Stimulated activated CD4-positive, alpha-beta T cell treated with anti-CD3 and anti-CD28 coated beads, TNF-alpha, amount 100 ng/mL, for 1 hour (primary cell): ENCODE measurements at regions not wholly inside any gene's neighbourhood (a gene's known extent, or its start where the extent isn't known, plus 50 kb on each side); places are given as distances from the start of the nearest gene placed in this dataset.
"Not testable (repeated sequence)": the region's sequence is repeated elsewhere in the genome, so short reads cannot be mapped to it uniquely, and the experiment has no call there.

ENCODE experiments used
- DNase-seq, 3 donors: peaks; one replicate each; pipeline ENCODE4 v3.0.0-alpha.2; 2020; ENCODE audit warnings: low read depth in 3 of 3, low spot score in 1 of 3

- DNase-seq, result not testable (repeated sequence)
Observed at GRCh38 chr16:29115802-29116141, 130.9 kb downstream of the LAT start.

GRCh38 chr16:29114989-29115801, 130.3 kb downstream of the LAT start:
- not testable (repeated sequence) for DNase-seq

- no peak for DNase-seq
Observed at GRCh38 chr16:29114574-29114973, 129.7 kb downstream of the LAT start.

GRCh38 chr16:29113446-29113845, 128.6 kb downstream of the LAT start:
- not testable (repeated sequence) for DNase-seq

GRCh38 chr16:29112755-29113347, 128.0 kb downstream of the LAT start:
- DNase-seq, result no peak

- DNase-seq, result not testable (repeated sequence)
Observed at GRCh38 chr16:29111901-29112680, 127.2 kb downstream of the LAT start.

GRCh38 chr16:29111421-29111820, 126.6 kb downstream of the LAT start:
- DNase-seq, result no peak

- not testable (repeated sequence) for DNase-seq
Observed at GRCh38 chr16:29108625-29109169, 123.8 kb downstream of the LAT start.

- DNase-seq, result no peak
Observed at GRCh38 chr16:29107299-29107698, 122.4 kb downstream of the LAT start.

GRCh38 chr16:29106259-29106908, 121.5 kb downstream of the LAT start:
- not testable (repeated sequence) for DNase-seq

GRCh38 chr16:29104600-29104999, 119.7 kb downstream of the LAT start:
- not testable (repeated sequence) for DNase-seq

- not testable (repeated sequence) for DNase-seq
Observed at GRCh38 chr16:29097965-29098364, 113.1 kb downstream of the LAT start.

- DNase-seq, result not testable (repeated sequence)
Observed at GRCh38 chr16:29094729-29095624, 110.1 kb downstream of the LAT start.

GRCh38 chr16:29094325-29094724, 109.5 kb downstream of the LAT start:
- DNase-seq, result not testable (repeated sequence)

- not testable (repeated sequence) for DNase-seq
Observed at GRCh38 chr16:29089679-29090078, 104.8 kb downstream of the LAT start.

- not testable (repeated sequence) for DNase-seq
Observed at GRCh38 chr16:29087673-29088072, 102.8 kb downstream of the LAT start.

GRCh38 chr16:29081829-29082639, 97.2 kb downstream of the LAT start:
- DNase-seq, result peak in 2 of 3 donors; percentile 16 to 18

- DNase-seq, result peak in 1 of 3 donors; percentile 18
Observed at GRCh38 chr16:29074554-29075402, 89.9 kb downstream of the LAT start.
